NCI-H1048 (cell line): ENCODE measurements at regions not wholly inside any gene's neighbourhood (a gene's known extent, or its start where the extent isn't known, plus 50 kb on each side); places are given as distances from the start of the nearest gene placed in this dataset.
"Not testable (repeated sequence)": the region's sequence is repeated elsewhere in the genome, so short reads cannot be mapped to it uniquely, and the experiment has no call there.

Experiments
- DNase-seq: peaks from one replicate; lab custom pipeline; 2025; lab: John Stamatoyannopoulos, UW

GRCh38 chr10:3959370-3960325, 174.6 kb upstream of the KLF6 start:
- no peak for DNase-seq

- DNase-seq: no peak
Measured at GRCh38 chr10:3958472-3958996, 173.5 kb upstream of the KLF6 start.

- no peak for DNase-seq
Measured at GRCh38 chr10:3955955-3956617, 171.1 kb upstream of the KLF6 start.

GRCh38 chr10:3955493-3955892, 170.5 kb upstream of the KLF6 start:
- DNase-seq: no peak

GRCh38 chr10:3954615-3955014, 169.6 kb upstream of the KLF6 start:
- DNase-seq: no peak

GRCh38 chr10:3954007-3954406, 169.0 kb upstream of the KLF6 start:
- not testable (repeated sequence) for DNase-seq

- DNase-seq: no peak
Measured at GRCh38 chr10:3951993-3952392, 167.0 kb upstream of the KLF6 start.

GRCh38 chr10:3950676-3951275, 165.8 kb upstream of the KLF6 start:
- no peak for DNase-seq

- DNase-seq: no peak
Measured at GRCh38 chr10:3949711-3950110, 164.7 kb upstream of the KLF6 start.

- no peak for DNase-seq
Measured at GRCh38 chr10:3948843-3949242, 163.8 kb upstream of the KLF6 start.

- no peak for DNase-seq
Measured at GRCh38 chr10:3946234-3947229, 161.5 kb upstream of the KLF6 start.

GRCh38 chr10:3945026-3945425, 160.0 kb upstream of the KLF6 start:
- no peak for DNase-seq

- no peak for DNase-seq
Measured at GRCh38 chr10:3944591-3944990, 159.6 kb upstream of the KLF6 start.

- no peak for DNase-seq
Measured at GRCh38 chr10:3943695-3944257, 158.8 kb upstream of the KLF6 start.

- DNase-seq: no peak
Measured at GRCh38 chr10:3942937-3943489, 158.0 kb upstream of the KLF6 start.

- no peak for DNase-seq
Measured at GRCh38 chr10:3941676-3942075, 156.7 kb upstream of the KLF6 start.

- DNase-seq: no peak
Measured at GRCh38 chr10:3936422-3937040, 151.5 kb upstream of the KLF6 start.

GRCh38 chr10:3935933-3936359, 150.9 kb upstream of the KLF6 start:
- DNase-seq: no peak

GRCh38 chr10:3935141-3935540, 150.1 kb upstream of the KLF6 start:
- DNase-seq: no peak

GRCh38 chr10:3933733-3934132, 148.7 kb upstream of the KLF6 start:
- no peak for DNase-seq
